ENCODE measurements at regions not wholly inside any gene's neighbourhood (a gene's known extent, or its start where the extent isn't known, plus 50 kb on each side); places are given as distances from the start of the nearest gene placed in this dataset.

DNA sequence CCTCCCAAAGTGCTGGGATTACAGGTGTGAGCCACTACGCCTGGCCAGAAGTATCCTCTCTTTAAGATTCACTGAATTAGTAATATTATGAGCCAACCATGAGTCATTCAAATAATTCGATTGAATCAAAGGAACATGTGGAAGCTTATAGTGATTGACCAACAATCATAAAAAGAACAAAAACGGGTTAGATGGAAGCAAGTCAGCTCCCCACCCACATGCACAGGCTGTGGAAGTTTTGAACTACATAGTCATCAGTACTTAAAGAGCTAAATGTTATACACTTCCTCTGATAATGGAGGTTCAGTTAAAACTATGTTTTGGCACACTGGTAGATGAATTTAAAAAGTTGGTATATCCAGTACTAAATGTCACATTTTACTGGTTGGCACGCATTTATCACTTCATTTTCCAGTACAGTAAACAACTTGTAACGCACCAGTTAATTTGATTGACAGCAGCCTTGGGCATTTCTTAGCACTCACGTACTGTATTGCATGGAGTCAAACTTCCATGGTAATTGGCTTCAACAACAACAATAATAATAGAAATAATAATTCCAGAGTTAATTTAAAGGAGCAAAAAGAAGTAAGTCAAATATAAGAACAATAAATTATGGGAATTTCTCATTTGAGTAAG is 1107.3 kb upstream of the MAP3K7 start:
- Histone ChIP-seq H3K36me3 (ENCODE audit: control insufficient read depth in 1 of 2, insufficient read depth in 2 of 2, low read length in 2 of 2) (no peaks in the 10 kb centered on the region), H3K9me3 (ENCODE audit: control insufficient read depth in 1 of 2, low read length in 2 of 2) (no peaks in the 10 kb centered on the region), H3K27me3 (ENCODE audit: low read depth, low read length) (no peaks in the 10 kb centered on the region), H3K4me3 (ENCODE audit: low read depth in 1 of 2, low read length in 2 of 2) (no peak overlapping the region), H3K4me1 (ENCODE audit: control insufficient read depth in 1 of 2, insufficient read depth in 2 of 2, low read length in 2 of 2) (no peaks in the 10 kb centered on the region), H3K27ac (ENCODE audit: low read length) (no peak overlapping the region)

DNA sequence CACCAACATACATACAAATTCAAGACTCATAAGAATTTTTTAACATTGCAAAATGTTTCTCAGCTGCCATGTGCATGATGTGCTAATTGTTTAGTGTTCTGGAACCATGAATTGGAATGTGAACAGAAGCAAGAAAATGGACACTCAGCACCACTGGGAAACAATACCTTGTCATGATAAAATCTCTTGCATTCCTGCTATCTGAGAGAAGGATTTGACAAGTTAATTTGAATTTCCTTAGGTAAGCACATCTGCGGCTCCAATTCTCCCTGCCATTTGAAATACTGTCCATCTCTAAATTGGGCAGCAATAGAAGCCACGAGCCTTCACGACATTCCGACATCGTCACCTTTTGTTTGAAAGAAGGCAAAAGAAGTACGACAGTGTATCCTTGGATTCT is 1104.6 kb upstream of the MAP3K7 start:
- no peak overlapping the region for H3K27ac ChIP-seq (ENCODE audit: low read length)
- no peaks in the 10 kb centered on the region for H3K27me3 ChIP-seq (ENCODE audit: low read depth, low read length)

DNA sequence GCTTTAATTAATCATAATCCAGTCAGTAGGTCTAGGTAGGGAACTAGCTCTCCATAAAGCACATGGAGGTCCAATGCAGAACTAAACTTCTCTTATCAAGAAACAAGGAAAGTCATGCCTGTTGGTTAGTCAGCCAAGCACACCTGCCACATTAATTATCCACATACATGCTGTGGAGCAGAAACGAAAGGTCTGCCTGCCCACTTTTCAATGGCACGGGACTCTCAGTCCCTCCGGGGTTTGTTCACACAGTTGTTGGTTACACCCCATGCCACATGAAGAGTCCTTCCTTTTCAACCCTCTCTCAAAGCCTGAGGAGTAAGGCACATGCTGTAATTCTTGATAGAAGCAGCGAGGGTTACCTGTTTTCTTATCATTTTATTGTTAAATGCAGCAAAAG is 1096.4 kb upstream of the MAP3K7 start:
- H3K36me3 ChIP-seq (ENCODE audit: control insufficient read depth in 1 of 2, insufficient read depth in 2 of 2, low read length in 2 of 2): no peaks in the 10 kb centered on the region
- H3K27me3 ChIP-seq (ENCODE audit: low read depth, low read length): no peaks in the 10 kb centered on the region
- H3K4me1 ChIP-seq (ENCODE audit: control insufficient read depth in 1 of 2, insufficient read depth in 2 of 2, low read length in 2 of 2): no peaks in the 10 kb centered on the region
- H3K9me3 ChIP-seq (ENCODE audit: control insufficient read depth in 1 of 2, low read length in 2 of 2): no peaks in the 10 kb centered on the region
- H3K4me3 ChIP-seq (ENCODE audit: low read depth in 1 of 2, low read length in 2 of 2): no peak overlapping the region
- H3K27ac ChIP-seq (ENCODE audit: low read length): no peak overlapping the region

More for the DNA sequence above, 1104.6 kb upstream of the MAP3K7 start:
- H3K4me3 ChIP-seq (ENCODE audit: low read depth in 1 of 2, low read length in 2 of 2): no peak overlapping the region
- no peaks in the 10 kb centered on the region for H3K4me1 ChIP-seq (ENCODE audit: control insufficient read depth in 1 of 2, insufficient read depth in 2 of 2, low read length in 2 of 2)
- H3K9me3 ChIP-seq (ENCODE audit: control insufficient read depth in 1 of 2, low read length in 2 of 2): no peaks in the 10 kb centered on the region
- H3K36me3 ChIP-seq (ENCODE audit: control insufficient read depth in 1 of 2, insufficient read depth in 2 of 2, low read length in 2 of 2): no peaks in the 10 kb centered on the region

DNA sequence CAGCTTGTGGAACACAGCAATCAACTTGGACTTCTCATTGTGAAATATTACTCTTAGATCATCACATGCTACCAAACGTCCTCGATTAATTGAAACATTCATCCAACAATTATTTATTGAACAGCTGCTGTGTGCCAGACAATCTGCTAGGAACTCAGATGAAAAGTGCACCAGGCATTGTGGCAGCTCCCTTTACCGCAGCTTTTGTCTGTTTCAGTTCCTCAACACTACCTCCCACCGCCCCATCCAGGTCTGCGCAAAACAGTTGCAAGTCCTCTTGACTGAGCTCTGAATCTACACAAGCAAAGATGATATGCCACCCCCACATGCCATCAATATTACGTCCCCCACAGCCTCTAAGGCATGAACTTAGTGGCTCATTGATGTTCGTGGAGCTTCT is 1094.4 kb upstream of the MAP3K7 start:
- H3K4me3 ChIP-seq (ENCODE audit: low read depth in 1 of 2, low read length in 2 of 2): no peak overlapping the region
- H3K36me3 ChIP-seq (ENCODE audit: control insufficient read depth in 1 of 2, insufficient read depth in 2 of 2, low read length in 2 of 2): no peaks in the 10 kb centered on the region
- no peaks in the 10 kb centered on the region for H3K27me3 ChIP-seq (ENCODE audit: low read depth, low read length)
- H3K4me1 ChIP-seq (ENCODE audit: control insufficient read depth in 1 of 2, insufficient read depth in 2 of 2, low read length in 2 of 2): no peaks in the 10 kb centered on the region
- H3K9me3 ChIP-seq (ENCODE audit: control insufficient read depth in 1 of 2, low read length in 2 of 2): no peaks in the 10 kb centered on the region
- H3K27ac ChIP-seq (ENCODE audit: low read length): no peak overlapping the region

DNA sequence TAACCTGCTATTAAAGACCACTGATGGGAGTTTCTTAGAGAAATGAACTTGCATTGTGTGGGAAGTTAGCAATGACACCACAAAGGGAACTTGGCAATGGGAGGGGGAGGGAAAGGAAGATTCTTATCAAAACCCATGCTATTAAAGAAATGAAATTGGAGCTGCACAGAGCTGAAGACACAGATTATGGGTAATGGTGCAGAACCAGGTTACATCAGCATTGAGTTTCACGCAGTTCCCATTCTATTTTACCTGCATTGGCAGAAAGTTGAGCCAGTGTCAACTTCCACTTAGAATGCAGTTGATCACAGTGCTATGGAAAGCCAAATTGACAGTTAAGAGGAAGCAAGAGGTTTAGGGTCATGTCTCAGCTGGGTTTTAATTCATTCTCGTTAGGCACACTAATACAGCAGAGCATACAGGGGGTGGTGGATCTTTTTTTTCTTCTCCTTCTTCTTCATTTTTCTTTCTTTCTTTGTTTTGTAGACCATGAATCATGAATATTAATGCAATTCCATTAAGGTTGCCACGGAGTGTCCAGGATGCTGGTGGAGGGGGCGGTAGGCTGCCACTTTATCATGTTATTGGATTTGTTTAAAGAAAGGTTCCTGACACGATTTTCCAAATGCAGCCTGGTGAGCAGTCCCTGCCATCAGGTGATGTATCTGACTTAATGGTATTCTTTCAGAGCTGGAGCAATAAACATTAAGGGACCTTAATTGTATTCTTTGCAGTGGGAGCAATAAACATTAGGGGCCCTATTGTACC is 1092.0 kb upstream of the MAP3K7 start:
- Histone ChIP-seq H3K4me3 (ENCODE audit: low read depth in 1 of 2, low read length in 2 of 2) (no peak overlapping the region), H3K36me3 (ENCODE audit: control insufficient read depth in 1 of 2, insufficient read depth in 2 of 2, low read length in 2 of 2) (no peaks in the 10 kb centered on the region), H3K4me1 (ENCODE audit: control insufficient read depth in 1 of 2, insufficient read depth in 2 of 2, low read length in 2 of 2) (no peaks in the 10 kb centered on the region), H3K27ac (ENCODE audit: low read length) (no peak overlapping the region), H3K9me3 (ENCODE audit: control insufficient read depth in 1 of 2, low read length in 2 of 2) (no peaks in the 10 kb centered on the region), H3K27me3 (ENCODE audit: low read depth, low read length) (no peaks in the 10 kb centered on the region)

DNA sequence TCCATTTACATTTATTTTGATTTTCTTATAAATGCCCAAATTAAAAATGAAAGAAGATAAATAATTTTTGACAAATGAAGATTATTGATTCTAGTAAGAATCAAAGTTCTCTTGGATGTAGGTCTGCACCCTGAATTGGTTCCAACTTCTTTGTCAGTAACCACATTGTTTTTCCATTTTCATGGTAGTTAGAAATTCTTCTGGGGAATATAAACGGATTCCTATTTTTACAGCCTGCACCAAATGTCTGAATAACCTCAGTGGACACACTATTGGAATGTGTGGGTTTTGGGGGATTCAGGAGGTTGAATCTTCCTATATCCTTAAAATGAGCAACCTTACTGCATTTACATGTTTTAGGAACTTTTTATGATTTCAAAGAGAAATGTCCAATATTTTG is 1085.3 kb upstream of the MAP3K7 start:
- no peak overlapping the region for H3K4me3 ChIP-seq (ENCODE audit: low read depth in 1 of 2, low read length in 2 of 2)
- H3K9me3 ChIP-seq (ENCODE audit: control insufficient read depth in 1 of 2, low read length in 2 of 2): no peaks in the 10 kb centered on the region
- H3K27ac ChIP-seq (ENCODE audit: low read length): no peak overlapping the region
- no peaks in the 10 kb centered on the region for H3K36me3 ChIP-seq (ENCODE audit: control insufficient read depth in 1 of 2, insufficient read depth in 2 of 2, low read length in 2 of 2)
- H3K4me1 ChIP-seq (ENCODE audit: control insufficient read depth in 1 of 2, insufficient read depth in 2 of 2, low read length in 2 of 2): no peaks in the 10 kb centered on the region
- H3K27me3 ChIP-seq (ENCODE audit: low read depth, low read length): no peaks in the 10 kb centered on the region

DNA sequence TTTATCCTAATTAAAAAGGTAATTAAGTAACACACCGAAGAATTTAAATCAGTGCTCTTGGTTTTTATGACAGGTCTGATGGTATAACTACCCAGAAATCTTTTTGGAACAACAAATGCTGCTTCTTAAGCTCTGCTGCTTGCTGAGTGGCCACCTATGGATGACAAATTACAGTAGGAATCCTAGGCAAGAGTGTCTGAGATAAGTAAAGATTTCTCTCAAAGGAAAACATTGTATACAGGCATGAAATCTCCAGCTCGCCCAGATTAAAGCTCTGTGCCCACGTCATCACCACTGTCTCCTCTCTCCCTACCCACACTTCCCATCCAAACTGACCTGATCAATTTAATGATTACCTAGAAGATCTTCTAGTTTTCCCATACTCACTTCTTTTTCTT is 1083.0 kb upstream of the MAP3K7 start:
- Histone ChIP-seq H3K27me3 (ENCODE audit: low read depth, low read length) (no peaks in the 10 kb centered on the region), H3K4me3 (ENCODE audit: low read depth in 1 of 2, low read length in 2 of 2) (no peak overlapping the region), H3K36me3 (ENCODE audit: control insufficient read depth in 1 of 2, insufficient read depth in 2 of 2, low read length in 2 of 2) (no peaks in the 10 kb centered on the region), H3K9me3 (ENCODE audit: control insufficient read depth in 1 of 2, low read length in 2 of 2) (no peaks in the 10 kb centered on the region), H3K4me1 (ENCODE audit: control insufficient read depth in 1 of 2, insufficient read depth in 2 of 2, low read length in 2 of 2) (no peaks in the 10 kb centered on the region), H3K27ac (ENCODE audit: low read length) (no peak overlapping the region)

DNA sequence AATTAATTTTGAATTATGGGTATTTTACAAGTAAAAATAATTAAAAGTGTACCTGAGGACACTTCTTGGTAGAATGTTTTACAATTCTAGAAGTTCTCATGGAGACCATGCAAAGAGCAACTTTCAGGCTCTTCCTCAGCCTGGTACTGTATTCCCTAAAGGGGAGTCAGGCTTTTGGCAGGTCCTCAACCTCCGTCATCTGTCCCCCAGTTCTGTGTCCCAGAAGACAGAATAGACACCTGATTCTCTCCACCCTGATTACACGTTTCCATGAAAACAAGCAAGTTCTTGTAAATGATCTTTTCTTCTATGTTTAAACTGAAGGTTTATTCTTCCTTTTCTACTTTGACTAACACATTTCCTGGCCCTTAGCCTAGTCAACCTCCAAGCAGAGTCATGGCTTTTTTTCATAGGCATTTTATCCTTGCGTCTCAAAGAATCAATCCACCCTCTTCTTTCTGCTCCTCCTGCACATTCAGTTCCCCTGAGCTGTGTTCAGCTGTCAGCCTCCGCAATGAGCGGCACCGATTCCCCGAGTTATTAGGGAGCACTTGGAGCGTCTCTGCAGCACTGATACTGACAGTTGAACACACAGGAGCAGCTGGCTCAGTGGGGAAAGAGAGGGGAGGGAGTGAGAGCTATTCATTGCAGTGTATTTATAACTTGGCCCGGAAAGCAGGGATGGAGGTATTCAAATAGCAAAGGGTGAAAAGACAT is 1082.4 kb upstream of the MAP3K7 start:
- Histone ChIP-seq H3K27ac (ENCODE audit: low read length) (no peak overlapping the region), H3K36me3 (ENCODE audit: control insufficient read depth in 1 of 2, insufficient read depth in 2 of 2, low read length in 2 of 2) (no peaks in the 10 kb centered on the region), H3K27me3 (ENCODE audit: low read depth, low read length) (no peaks in the 10 kb centered on the region), H3K9me3 (ENCODE audit: control insufficient read depth in 1 of 2, low read length in 2 of 2) (no peaks in the 10 kb centered on the region), H3K4me1 (ENCODE audit: control insufficient read depth in 1 of 2, insufficient read depth in 2 of 2, low read length in 2 of 2) (no peaks in the 10 kb centered on the region), H3K4me3 (ENCODE audit: low read depth in 1 of 2, low read length in 2 of 2) (no peak overlapping the region)

DNA sequence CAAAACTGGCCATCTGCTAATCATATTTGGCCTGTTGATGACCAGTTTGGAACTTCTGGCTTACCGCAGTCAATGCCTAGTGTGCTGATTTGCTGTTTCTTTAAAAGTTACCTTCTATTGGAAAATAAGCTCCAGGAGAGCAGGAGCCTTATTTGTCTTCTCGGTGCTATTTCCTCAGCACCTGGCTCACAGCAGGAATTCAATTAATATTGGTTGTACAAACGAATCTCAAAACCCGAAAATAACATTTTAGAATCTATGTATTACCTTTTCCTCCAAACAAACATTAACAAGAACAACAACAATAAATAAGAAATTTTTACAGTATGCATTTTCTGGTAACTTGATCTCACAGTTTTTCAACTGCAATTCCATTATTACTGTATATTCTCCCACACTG is 1080.7 kb upstream of the MAP3K7 start:
- Histone ChIP-seq H3K4me3 (ENCODE audit: low read depth in 1 of 2, low read length in 2 of 2) (no peak overlapping the region), H3K9me3 (ENCODE audit: control insufficient read depth in 1 of 2, low read length in 2 of 2) (no peaks in the 10 kb centered on the region), H3K27me3 (ENCODE audit: low read depth, low read length) (no peaks in the 10 kb centered on the region), H3K36me3 (ENCODE audit: control insufficient read depth in 1 of 2, insufficient read depth in 2 of 2, low read length in 2 of 2) (no peaks in the 10 kb centered on the region), H3K27ac (ENCODE audit: low read length) (no peak overlapping the region), H3K4me1 (ENCODE audit: control insufficient read depth in 1 of 2, insufficient read depth in 2 of 2, low read length in 2 of 2) (no peaks in the 10 kb centered on the region)

DNA sequence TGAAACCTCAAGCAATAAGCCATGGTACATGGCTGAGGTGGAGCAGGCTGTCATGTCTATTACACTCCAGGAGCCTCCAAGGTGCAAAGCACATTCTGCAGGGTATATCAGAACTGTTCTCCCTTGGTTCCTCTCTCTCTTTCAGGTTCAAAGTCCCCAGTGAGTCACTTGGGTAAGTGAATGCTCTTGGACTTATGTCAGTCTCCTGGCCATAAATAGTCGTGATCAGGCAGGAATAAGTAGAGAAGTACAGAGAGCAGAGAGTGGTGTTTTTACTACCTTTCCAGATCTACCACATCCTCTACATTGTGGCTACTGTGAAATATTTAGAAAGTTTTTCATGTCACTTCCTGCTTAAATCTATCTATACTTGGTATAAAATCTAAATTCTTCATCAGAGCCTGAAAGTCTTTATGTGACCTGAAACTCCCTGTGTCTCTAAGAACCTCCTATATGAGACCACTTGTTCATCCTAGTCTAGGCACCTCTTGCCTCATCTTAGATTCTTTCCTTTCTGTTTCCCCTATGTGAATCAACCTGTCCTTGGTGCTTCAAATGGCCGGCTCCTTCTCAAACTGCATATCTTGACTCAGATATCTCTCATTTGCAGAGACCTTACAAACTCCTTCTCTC is 1077.6 kb upstream of the MAP3K7 start:
- H3K36me3 ChIP-seq (ENCODE audit: control insufficient read depth in 1 of 2, insufficient read depth in 2 of 2, low read length in 2 of 2): no peaks in the 10 kb centered on the region
- no peaks in the 10 kb centered on the region for H3K9me3 ChIP-seq (ENCODE audit: control insufficient read depth in 1 of 2, low read length in 2 of 2)
- H3K4me1 ChIP-seq (ENCODE audit: control insufficient read depth in 1 of 2, insufficient read depth in 2 of 2, low read length in 2 of 2): no peaks in the 10 kb centered on the region
- H3K27ac ChIP-seq (ENCODE audit: low read length): no peak overlapping the region
- H3K27me3 ChIP-seq (ENCODE audit: low read depth, low read length): no peaks in the 10 kb centered on the region
- no peak overlapping the region for H3K4me3 ChIP-seq (ENCODE audit: low read depth in 1 of 2, low read length in 2 of 2)

DNA sequence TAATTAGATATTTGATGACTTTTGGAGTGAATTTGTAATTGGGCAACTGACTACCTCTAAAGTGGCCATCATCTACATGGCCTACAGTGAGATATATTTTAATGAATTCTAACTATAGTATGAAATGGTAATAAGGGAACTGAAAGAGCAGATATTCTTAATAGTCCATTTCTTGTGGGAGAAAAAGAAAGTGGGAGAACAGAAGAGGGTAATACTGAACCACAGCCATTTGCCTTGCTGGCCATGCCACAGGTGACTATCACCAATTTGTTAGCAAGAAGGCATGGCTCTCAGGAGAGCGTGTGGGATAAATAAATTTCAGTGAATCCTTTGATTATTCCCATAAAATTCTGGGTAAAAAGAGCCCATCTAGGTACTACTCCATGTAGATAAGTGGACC is 1074.0 kb upstream of the MAP3K7 start:
- H3K9me3 ChIP-seq (ENCODE audit: control insufficient read depth in 1 of 2, low read length in 2 of 2): no peaks in the 10 kb centered on the region
- H3K27me3 ChIP-seq (ENCODE audit: low read depth, low read length): no peaks in the 10 kb centered on the region
- H3K27ac ChIP-seq (ENCODE audit: low read length): no peak overlapping the region
- no peaks in the 10 kb centered on the region for H3K4me1 ChIP-seq (ENCODE audit: control insufficient read depth in 1 of 2, insufficient read depth in 2 of 2, low read length in 2 of 2)
- H3K36me3 ChIP-seq (ENCODE audit: control insufficient read depth in 1 of 2, insufficient read depth in 2 of 2, low read length in 2 of 2): no peaks in the 10 kb centered on the region
- H3K4me3 ChIP-seq (ENCODE audit: low read depth in 1 of 2, low read length in 2 of 2): no peak overlapping the region

Measured in muscle layer of duodenum (tissue), 2 donors.